H1 (cell line): ENCODE measurements at regions not wholly inside any gene's neighbourhood (a gene's known extent, or its start where the extent isn't known, plus 50 kb on each side); places are given as distances from the start of the nearest gene placed in this dataset.
"Not testable (repeated sequence)": the region's sequence is repeated elsewhere in the genome, so short reads cannot be mapped to it uniquely, and the experiment has no call there.

Experiments
- CHD1 ChIP-seq: IDR thresholded peaks from 2 replicates; pipeline ENCODE4 v1.6.1; 2012; ENCODE audit warnings: low read depth, low read length, improper control_type of control experiment
- CHD2 ChIP-seq: IDR thresholded peaks from 2 replicates; pipeline ENCODE4 v1.6.1; 2012; ENCODE audit warnings: low read length, improper control_type of control experiment
- PHF8 ChIP-seq: fragments of 200-600 bp; sonication (generic); conservative IDR thresholded peaks from 2 replicates; pipeline ENCODE4 v1.7.1; 2012; ENCODE audit warnings: low read depth, mild to moderate bottlenecking, inconsistent platforms, low read length, moderate library complexity
- POLR2A ChIP-seq, 2 experiments: IDR thresholded peaks; 1 replicate in 1 of 2; 2 replicates in 1 of 2; pipeline ENCODE4 v1.6.1; 2011; ENCODE audit warnings: low read depth in 2 of 2, low read length in 2 of 2, mild to moderate bottlenecking in 2 of 2; ENCODE audit errors: control extremely low read depth in 1 of 2
- POLR2AphosphoS5 ChIP-seq: IDR thresholded peaks from 2 replicates; pipeline ENCODE4 v1.6.1; 2011; ENCODE audit warnings: low read depth, low read length
- RAD21 ChIP-seq, 2 experiments: IDR thresholded peaks in 1 of 2; conservative IDR thresholded peaks in 1 of 2; 2 replicates each; pipeline ENCODE4 v1.6.1; 2011; ENCODE audit warnings: low read depth in 2 of 2, low read length in 2 of 2, improper control_type of control experiment in 1 of 2, inconsistent platforms in 1 of 2, mild to moderate bottlenecking in 1 of 2, moderate library complexity in 1 of 2
- SIN3A ChIP-seq, 2 experiments: IDR thresholded peaks in 1 of 2; conservative IDR thresholded peaks in 1 of 2; 2 replicates each; pipeline ENCODE4 v1.6.1; 2011 to 2012; ENCODE audit warnings: low read length in 2 of 2, improper control_type of control experiment in 1 of 2, low read depth in 1 of 2, mild to moderate bottlenecking in 1 of 2
- SIX5 ChIP-seq: IDR thresholded peaks from 2 replicates; pipeline ENCODE4 v1.6.1; 2011; ENCODE audit warnings: mild to moderate bottlenecking, low read depth, low read length
- TCF12 ChIP-seq: IDR thresholded peaks from 2 replicates; pipeline ENCODE4 v1.6.1; 2011; ENCODE audit warnings: low read depth, mild to moderate bottlenecking, low read length
- TF ChIP-seq, protein P1 (sequence below), 3 experiments: IDR thresholded peaks; 1 replicate in 2 of 3; 2 replicates in 1 of 3; pipeline versions ENCODE4 v1.5.1 to v1.6.1; 2011; ENCODE audit warnings: low read length in 3 of 3, mild to moderate bottlenecking in 3 of 3, inconsistent platforms in 2 of 3, low read depth in 1 of 3, moderate library complexity in 1 of 3; ENCODE audit not compliant: insufficient read depth in 1 of 3; ENCODE audit errors: control extremely low read depth in 1 of 3
- TF ChIP-seq, protein P2 (sequence below): IDR thresholded peaks from 2 replicates; pipeline ENCODE4 v1.6.1; 2012; ENCODE audit warnings: inconsistent platforms

DNA sequence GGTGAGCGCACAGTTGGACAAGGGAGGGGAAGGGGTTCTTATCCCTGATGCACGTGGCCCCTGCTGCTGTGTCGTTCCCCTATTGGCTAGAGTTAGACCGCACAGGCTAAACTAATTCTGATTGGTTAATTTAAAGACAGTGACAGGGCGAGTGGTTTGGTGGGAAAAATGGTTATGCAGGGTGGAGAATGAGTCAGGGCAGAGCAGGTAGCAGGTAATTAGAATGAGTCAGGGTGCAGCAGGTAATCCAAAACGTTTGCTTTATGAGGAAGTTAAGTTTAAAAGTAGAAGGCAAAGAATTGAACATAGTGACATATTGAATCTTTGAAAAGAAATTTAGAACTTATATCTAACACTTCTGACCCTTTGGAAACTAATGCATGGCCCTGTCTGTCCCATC lies 240.5 kb downstream of the NUAK1 start:
- TF ChIP-seq, protein P1, sequence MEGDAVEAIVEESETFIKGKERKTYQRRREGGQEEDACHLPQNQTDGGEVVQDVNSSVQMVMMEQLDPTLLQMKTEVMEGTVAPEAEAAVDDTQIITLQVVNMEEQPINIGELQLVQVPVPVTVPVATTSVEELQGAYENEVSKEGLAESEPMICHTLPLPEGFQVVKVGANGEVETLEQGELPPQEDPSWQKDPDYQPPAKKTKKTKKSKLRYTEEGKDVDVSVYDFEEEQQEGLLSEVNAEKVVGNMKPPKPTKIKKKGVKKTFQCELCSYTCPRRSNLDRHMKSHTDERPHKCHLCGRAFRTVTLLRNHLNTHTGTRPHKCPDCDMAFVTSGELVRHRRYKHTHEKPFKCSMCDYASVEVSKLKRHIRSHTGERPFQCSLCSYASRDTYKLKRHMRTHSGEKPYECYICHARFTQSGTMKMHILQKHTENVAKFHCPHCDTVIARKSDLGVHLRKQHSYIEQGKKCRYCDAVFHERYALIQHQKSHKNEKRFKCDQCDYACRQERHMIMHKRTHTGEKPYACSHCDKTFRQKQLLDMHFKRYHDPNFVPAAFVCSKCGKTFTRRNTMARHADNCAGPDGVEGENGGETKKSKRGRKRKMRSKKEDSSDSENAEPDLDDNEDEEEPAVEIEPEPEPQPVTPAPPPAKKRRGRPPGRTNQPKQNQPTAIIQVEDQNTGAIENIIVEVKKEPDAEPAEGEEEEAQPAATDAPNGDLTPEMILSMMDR (IDR thresholded peaks at IDR 0.05; ENCODE audit: control extremely low read depth in 1 of 3, insufficient read depth in 1 of 3, low read depth in 1 of 3, low read length in 3 of 3) = not testable (repeated sequence)
- TF ChIP-seq PHF8; TCF12; SIX5; POLR2AphosphoS5; CHD1; CHD2; POLR2A (IDR thresholded peaks at IDR 0.05; ENCODE audit: control extremely low read depth in 1 of 2, low read depth in 2 of 2, low read length in 2 of 2); RAD21 (IDR thresholded peaks at IDR 0.05 in 1 of 2, conservative IDR thresholded peaks at IDR 0.05 in 1 of 2; ENCODE audit: low read depth in 2 of 2, low read length in 2 of 2); SIN3A (conservative IDR thresholded peaks at IDR 0.05 in 1 of 2, IDR thresholded peaks at IDR 0.05 in 1 of 2; ENCODE audit: low read depth in 1 of 2, low read length in 2 of 2): not testable (repeated sequence)
- TF ChIP-seq, protein P2, sequence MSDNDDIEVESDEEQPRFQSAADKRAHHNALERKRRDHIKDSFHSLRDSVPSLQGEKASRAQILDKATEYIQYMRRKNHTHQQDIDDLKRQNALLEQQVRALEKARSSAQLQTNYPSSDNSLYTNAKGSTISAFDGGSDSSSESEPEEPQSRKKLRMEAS = not testable (repeated sequence)
